Esophagus squamous epithelium (tissue), 4 donors: ENCODE measurements at regions not wholly inside any gene's neighbourhood (a gene's known extent, or its start where the extent isn't known, plus 50 kb on each side); places are given as distances from the start of the nearest gene placed in this dataset.

Experiments used
- CTCF ChIP-seq, 6 experiments: fragments of 450-650 bp in 4 of 6; fragments of 200-600 bp in 2 of 6; sonication (generic) in 2 of 6; IDR thresholded peaks; one replicate each; pipeline ENCODE4 v1.5.1; 2016 to 2019; ENCODE audit warnings: antibody characterized with exemption in 6 of 6, mild to moderate bottlenecking in 4 of 6, moderate library complexity in 4 of 6
- POLR2A ChIP-seq, 4 donors: fragments of 450-650 bp; IDR thresholded peaks; one replicate each; pipeline ENCODE4 v1.6.1; 2017; ENCODE audit warnings: antibody characterized with exemption in 4 of 4, mild to moderate bottlenecking in 4 of 4, moderate library complexity in 3 of 4

GRCh38 chr2:143957321-143957720, 562.6 kb downstream of the ZEB2 start:
- no peak for TF ChIP-seq CTCF (IDR thresholded peaks at IDR 0.05)
- no peak for TF ChIP-seq POLR2A (IDR thresholded peaks at IDR 0.05)
